CMK (cell line): ENCODE measurements at regions not wholly inside any gene's neighbourhood (a gene's known extent, or its start where the extent isn't known, plus 50 kb on each side); places are given as distances from the start of the nearest gene placed in this dataset.
"Not testable (repeated sequence)": the region's sequence is repeated elsewhere in the genome, so short reads cannot be mapped to it uniquely, and the experiment has no call there.

Source experiments
- DNase-seq: peaks from one replicate; pipeline ENCODE4 v3.0.0-alpha.2; 2010; ENCODE audit warnings: low read depth

DNA sequence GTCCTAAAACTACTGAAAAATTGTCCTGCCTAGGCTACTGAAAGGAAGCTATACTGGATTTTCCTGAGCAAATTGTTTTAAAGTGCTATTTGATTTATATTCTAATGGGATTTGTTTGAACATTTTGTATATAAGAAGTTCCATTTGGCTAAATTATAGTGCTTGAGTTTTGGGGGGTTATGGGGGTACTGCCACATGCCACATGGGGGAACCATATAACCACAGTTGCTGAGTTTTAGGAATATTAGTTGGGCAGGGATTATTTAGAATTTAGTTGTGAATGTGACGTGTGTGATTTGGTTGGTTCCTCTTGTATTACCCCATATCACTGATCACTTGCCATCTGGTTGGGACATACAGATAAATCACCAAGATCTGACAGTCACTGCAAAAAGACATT, 224.5 kb upstream of the TAPT1 start:
- no peak for DNase-seq

DNA sequence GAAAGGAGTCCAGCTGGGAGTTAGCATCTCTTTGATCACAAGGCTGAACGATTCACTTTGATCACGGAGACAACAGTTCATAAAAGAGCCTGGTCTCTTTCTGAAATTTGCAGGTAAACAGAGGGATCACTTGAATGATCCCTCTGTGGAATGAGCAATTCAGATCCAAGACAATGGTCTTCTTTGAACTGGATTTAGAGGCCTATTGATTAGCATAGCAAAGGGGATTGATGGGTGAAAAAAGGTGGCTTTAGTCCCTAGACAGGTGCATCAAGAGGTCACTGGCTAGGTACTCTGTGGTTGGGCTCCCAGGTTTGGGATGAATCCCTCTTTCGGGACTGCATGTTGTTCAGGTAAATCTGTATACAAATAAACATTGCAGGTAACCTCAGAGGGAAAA, 223.8 kb upstream of the TAPT1 start:
- DNase-seq: no peak

DNA sequence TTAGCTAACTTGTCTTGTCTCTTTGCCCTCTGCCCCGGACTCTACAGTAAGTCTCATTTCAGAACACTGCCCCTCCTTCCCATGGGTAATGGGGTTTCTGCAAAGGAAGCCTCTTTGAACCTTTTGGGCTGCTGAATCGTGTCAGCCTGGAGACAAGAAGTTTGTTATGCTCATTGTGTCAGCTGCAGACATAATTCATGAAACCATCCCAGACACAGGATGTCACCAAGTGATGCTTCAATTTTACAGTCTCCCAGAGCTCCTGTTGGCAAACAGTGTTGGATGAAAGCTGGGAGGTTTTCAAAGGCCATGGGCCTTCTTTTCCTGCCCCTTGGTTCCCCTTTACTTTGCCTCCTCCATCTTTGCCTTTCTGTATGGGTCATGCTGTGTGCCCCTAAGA, 223.1 kb upstream of the TAPT1 start:
- no peak for DNase-seq

DNA sequence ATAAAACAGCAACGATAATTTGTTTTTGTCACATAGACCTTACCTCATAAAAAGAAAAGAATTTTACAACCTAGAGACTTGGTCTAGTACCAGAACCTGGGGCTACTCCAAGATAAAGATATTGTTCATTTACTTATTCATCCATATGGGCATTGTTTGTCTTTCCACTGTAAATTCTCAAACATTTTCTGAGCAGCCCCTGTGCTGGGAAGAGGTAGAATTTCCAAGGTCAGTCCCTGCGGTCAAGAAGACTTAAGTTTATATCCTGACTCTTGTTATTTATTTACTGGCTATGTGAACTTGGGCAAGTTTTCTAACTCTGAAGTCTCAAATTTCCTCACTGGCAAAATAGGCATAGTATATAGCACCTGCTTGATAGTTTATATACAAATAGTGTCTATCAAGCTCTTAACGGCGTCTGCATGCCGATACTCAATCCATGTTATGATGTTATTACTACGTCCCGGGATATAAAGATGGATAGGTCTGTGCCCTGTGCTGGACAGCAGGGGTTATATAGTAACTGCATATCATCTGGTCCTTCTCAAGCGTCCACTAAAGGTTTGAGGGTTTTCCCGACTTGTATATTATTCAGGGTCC, 222.1 kb upstream of the TAPT1 start:
- no peak for DNase-seq

DNA sequence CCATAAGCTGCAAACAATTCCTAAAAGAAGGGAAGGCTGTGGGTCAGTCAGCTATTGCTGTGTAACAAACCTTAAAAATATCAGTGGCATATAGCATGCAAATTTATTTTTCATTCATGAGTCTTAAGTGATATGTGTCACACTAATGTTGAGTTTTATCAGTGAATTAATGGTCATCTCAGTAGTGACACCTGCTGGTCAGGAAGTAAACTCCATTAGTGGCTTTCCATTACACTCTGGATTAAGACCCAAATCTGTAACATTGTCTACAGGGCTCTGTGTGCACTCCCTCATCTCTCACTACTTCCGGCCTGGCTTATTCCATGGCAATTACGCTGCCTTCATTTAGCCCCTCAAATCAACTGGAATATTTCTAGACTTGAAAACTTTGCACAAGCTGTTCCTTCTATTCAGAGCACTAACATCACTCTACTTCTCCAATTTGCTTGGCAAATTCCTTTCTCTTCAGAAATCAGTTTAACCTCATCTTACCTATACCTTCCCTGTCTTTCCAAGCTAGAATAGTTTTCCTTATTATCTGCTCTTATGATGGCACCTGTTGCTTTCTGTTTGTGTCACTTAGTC, 217.3 kb upstream of the TAPT1 start:
- DNase-seq: peak; percentile 2

DNA sequence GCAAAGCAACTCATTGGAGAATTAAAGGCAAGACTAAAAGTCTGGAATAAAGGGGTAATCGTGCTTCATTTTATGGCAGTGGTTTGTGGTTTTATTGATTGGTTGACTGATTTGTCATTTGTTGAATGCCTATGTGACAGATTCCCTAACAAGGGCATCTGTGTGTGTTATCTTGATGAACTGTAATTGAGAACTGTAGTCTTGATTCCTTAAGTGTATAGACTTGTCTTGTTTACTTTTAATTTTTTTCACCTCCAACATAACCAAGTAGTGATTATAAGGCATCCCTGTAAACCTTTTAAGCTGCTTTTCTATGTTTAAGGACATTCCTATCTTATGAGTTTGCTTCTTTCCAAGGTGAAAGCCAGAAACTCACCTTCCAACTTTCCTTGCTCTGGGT, 216.0 kb upstream of the TAPT1 start:
- no peak for DNase-seq

DNA sequence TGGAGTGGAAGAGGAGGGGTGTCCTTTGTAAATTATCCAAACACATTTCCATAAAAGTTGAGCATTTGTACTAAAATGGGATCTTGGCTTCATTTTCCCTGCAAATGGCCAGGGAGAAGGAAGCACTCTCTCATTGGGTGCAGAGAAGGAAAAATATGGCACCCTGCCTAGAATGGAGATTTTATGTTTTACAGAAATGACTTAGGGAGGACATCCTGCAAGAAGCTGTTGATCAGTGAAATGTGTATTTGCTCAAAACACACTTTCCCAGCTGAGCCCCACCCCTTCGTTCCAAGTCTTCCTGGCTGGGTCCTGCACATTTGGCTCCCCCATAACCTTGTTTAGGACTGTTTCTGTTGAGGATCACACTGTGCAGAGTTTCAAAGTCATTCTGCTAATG, 213.5 kb upstream of the TAPT1 start:
- DNase-seq: no peak

DNA sequence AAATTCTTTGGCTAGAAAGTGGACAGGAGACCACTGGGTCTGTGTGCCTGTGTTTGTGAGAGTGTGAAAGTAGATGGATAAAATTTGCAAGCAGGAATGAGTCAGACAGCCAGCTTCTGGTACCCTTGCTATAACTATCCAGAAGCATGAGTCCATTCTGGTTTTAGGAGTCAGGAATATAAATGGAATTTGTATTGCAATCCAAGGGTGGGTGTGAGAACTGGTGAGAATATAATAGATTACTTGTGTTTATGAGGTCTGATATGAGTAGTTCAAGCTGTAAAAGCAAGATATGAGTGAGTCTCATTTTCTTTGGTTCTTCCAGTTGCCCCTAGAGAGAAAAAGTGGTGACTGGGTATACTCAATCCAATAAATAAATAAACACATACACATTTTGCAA, 212.7 kb upstream of the TAPT1 start:
- no peak for DNase-seq

DNA sequence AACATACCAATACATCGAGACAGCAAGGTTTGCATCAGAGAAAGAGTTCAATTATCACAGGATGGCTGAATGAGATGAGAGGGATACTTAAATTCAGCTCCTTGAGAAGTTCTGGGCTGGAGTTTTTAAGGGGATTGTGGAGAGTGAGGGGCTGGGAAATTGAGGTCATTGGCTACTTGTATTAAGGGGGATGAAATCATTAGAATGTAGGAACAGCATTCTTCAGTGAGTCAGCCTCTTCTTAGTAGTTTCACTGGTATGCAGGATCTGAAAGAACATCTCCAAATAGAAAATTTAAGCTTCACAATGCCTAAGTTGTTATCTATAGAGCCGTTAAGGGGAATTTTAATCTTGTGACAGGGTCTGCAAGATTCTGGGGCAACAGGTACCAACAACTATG, 211.6 kb upstream of the TAPT1 start:
- no peak for DNase-seq

DNA sequence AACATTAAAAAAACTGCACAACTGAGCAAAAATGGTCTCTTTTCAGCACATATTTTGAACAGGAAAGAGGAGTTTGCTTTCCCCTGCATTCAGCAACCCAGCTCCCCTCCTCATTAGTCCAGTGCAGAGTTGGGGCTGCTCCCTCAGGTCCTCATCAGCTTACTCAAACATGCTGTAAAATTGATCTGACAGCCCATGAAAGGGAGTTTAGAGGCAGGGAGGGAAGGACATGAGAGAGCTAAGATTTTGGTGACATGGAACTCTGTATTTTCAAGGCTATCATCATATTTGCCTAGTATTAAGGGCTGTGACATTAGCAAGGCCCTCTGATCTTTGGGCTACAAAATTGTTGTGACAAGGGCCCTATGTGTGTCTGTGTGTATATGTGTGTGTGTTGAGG, 205.6 kb upstream of the TAPT1 start:
- DNase-seq: no peak

DNA sequence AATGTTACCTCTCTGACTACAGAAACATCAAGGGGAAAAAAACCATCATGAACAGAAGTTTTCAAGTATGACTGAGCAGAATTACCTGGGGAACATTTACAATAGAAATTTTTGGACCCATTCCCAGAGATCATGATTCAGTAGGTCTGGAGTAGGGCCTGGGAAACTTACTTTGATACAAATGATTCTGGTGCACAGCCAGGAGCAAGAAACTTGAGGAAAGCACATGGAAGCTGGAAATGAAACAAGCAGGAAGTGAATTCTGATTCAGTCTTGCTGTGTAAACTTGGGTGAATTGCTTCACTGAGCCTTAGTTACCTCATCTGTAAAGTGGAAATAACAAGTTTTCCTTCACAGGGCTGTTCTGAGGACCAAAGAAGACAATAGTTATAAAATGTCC, 192.5 kb upstream of the TAPT1 start:
- no peak for DNase-seq

DNA sequence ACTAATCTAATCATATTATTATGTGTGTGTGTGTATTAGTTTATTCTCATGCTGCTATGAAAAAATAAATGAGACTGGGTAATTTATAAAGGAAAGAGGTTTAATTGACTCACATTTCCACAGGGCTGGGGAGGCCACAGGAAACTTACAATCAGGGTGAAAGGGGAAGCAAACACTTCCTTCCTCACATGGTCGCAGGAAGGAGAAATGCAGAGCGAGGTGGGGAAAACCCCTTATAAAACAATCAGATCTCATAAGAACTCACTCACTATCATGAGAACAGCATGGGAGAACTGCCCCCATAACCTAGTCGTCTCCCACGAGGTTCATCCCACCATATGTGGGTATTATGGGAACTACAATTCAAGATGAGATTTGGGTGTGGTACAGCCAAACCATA, 190.9 kb upstream of the TAPT1 start:
- DNase-seq: no peak

DNA sequence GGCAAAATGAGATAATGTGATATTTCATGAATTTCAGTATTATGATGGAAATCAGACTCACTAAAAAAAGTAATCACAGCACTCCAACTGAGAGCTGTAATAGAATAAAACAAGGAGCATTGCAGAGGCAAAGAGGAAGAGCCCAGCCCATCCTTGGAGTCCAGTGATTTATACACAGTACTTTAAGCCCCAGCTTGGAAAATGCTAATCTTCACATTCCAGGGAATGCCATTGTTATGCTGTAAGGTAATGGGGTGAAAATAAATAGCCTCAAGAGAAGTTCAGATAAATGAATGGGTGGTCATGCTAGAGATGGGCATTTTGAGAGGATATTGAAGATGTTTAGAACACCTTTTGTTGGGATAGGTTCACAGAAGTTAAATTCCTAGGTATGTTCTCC, 190.3 kb upstream of the TAPT1 start:
- no peak for DNase-seq

DNA sequence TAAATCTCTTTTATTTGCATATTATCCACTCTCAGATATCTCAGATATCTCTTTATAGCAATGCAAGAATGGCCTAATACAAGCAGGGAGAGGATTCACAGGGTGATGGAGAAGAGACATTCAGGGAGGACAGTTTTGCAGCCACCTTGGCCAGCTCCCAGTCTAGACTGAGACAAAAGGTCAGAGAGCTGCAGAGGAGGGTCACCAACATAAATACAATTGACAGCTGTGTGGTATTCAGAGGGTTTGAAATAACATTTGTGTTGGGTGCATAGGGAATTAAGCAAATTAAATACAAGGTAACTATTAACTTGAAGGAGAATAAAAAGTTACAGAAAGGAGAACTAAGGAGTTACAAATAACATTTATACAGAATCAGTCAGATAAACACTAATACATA, 189.5 kb upstream of the TAPT1 start:
- no peak for DNase-seq

DNA sequence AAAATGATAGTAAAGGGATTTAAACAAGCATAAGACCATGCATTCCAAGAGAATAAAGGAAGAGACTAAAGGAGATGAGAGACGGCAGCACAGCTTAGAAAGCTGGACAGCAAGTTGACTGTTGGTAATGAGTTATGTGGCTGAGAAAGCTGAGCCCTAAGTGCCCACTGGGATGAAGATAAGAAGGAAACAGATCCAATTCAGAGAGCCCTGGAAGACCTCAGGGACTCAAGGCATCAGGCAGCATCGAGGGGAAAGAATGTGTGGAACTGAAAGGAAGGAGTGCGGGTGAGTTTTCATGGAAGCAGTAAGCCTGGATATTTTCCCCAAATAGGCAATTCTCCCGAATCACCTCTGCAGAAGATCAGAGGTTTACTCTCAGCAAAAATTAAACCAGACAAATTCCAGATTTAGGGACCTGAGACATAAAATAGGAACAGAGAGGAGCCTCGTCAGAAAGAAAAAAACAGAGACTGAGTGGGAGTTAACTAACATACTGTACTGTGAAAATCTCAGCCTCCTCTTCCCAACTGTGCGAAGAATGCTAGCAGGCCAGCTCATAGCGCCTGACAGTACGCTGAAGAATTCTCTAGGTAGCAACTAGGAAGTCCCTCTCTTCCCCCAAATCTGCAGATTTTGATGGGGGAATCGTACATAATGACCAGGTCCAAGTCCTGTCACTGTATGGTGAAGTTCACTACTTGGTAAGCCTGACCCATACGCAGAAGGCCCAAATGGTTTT, 187.7 kb upstream of the TAPT1 start:
- DNase-seq: no peak

DNA sequence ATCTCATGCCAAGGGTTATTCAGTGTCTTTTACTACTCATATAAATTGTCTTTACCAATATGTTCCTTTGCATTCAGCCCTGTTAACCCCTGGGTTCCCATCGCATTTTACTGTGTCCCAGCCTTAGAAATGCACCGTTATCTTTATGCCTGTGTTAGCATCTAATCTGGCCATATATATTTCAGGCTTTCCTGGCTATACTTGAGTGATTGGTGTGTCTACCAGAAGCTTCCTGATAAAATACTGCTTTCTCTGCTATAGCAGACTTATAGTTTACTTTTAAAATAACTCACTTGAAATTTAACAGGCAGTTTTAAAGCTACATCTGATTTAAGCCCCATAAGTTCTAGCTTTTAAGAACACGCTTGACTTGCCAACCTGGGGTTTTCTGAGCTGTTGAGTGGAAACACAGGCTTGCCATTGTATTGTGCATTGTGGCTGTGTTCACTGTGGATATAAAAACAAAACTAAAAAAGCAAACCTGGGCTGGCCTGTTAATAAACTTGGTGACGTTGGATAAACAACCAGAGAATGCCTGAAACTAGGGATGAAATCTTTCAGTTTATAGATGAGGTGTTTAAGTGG, 185.3 kb upstream of the TAPT1 start:
- DNase-seq: no peak

DNA sequence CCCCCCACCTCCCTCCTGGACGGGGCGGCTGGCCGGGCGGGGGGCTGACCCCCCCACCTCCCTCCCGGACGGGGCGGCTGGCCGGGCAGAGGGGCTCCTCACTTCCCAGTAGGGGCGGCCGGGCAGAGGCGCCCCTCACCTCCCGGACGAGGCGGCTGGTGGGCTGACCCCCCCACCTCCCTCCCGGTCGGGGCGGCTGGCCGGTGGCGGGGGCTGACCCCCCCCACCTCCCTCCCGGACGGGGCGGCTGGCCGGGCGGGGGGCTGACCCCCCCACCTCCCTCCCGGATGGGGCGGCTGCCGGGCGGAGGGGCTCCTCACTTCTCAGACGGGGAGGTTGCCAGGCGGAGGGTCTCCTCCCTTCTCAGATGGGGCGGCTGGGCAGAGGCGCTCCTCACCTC, 166.9 kb upstream of the TAPT1 start:
- not testable (repeated sequence) for DNase-seq

DNA sequence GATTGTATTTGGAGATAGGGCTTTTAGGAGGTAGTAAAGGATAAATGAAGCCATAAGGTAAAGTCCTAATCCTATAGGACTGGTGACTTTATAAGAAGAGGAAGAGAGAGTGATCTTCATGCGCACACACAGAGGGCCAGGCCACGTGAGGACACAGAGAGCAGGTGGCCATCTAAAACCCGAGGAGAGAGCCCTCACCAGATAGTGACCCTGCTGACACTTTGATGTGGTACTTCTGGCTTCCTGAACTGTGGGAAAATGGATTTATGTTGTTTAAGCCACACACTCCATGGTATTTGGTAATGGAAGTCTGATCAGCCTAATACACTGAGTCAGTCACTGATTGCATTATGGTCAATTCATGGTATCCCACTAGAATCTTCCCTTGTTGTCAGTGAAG, 164.9 kb upstream of the TAPT1 start:
- no peak for DNase-seq

DNA sequence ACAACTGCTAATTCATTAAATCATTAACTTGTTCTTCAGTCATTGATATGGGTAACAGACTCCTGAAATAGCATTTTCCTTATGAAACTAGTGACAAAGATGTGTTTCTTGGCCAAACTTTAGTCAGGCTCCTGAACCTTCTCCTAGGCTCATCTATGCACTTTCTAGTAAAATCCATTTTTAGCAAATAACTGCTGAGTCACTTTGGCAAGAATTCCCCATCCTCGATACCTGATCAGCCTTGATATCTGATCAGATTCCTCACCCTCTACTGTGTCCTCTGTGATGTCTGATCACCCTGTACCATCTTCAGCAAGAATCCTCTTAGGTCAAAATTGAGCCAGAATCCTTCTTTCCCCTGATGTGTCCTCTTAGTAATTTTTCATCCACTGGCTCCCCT, 161.2 kb upstream of the TAPT1 start:
- no peak for DNase-seq

DNA sequence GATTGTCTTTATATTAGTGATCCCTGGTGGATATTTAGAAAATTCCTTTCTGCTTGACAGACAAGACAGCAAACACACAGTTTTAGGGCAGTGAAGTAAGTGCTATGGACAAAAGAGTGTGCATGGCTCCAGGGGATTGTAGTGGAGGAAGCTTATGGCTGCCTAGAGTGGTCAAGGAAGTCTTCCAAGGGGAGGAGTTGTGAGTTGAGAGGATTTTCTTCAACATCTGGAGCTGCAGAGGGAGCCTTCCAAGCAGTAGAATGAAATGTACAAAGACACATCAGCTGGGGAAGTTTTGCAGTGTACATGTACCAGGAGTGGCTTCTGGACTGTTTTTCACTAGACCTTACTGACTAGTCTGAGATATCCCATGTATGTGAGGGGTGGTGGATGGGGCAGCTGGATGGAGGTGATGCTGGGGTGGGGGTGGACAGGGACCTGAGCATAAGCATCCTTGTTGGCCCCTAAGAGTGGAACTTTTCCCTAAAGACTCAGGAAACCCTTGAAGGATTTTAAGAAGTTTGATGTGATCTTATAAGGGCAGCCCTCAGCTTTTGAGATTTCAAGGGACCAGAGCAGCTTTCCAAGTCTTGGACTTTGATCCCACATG, 160.5 kb upstream of the TAPT1 start:
- DNase-seq: no peak

DNA sequence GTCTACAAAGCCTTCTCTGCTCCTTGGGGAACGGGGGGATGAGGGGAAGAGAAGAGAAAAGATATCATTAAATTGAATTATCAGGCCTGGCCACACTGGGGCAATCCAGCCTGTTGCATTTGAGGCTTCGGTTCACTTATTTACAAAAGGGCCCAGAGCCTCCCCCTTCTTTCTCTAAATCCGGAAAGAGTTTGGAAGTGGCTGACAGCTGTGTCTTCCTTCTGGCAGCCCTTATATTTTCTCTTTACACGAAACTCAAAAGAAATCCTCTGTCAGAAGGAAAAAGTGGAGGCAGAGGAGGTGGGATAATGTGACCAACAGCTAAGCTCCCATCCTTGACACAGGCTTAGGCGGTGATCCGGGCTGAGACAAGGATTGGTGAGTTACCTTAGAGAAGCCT, 158.3 kb upstream of the TAPT1 start:
- DNase-seq: no peak

DNA sequence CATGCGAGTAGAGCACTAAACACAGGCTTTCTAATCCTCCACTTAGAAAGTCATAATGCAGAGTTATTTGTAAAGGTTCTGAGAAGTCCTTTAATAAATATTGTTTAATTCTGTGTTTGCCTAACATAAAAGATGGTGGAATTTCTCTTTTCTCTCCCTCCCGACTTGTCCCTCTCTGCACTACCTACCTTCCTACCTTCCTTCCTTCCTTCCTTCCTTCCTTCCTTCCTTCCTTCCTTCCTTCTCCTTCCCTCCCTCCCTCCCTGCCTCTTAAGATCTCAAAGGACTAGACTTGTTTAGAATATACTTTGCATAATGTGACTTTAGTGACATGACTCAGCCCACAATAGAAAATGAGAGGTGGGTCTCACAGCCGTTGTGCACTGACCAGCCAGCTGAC, 156.3 kb upstream of the TAPT1 start:
- no peak for DNase-seq

DNA sequence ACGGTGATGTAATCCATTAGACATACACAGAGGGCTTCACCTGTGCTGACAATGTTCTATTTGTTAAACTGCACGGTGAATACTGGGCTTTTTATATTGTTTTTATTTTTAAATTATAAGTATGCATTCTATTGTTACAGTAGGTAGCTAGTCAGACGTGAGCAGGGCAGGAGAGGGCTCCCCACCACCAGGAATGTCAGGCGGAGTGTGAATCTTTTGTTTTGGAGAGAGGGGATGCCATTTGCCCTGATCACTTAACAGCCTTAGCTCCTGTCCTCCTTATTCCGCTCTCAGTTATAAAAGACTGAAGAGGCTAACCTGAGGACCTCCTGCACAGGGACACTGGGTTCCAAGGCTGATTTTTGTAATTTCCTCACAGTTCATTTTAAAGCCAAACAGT, 151.6 kb upstream of the TAPT1 start:
- no peak for DNase-seq
